Breast epithelium (tissue), 4 donors: ENCODE measurements at regions not wholly inside any gene's neighbourhood (a gene's known extent, or its start where the extent isn't known, plus 50 kb on each side); places are given as distances from the start of the nearest gene placed in this dataset.

Experiments
- DNase-seq, 2 donors: peaks; one replicate each; pipeline ENCODE4 v3.0.0-alpha.2; 2019; ENCODE audit warnings: low spot score in 2 of 2
- H3K27ac ChIP-seq, 2 donors: fragments of 200-600 bp; sonication (generic) in 1 of 2; one replicate each; pipeline ENCODE4 v1.5.1; 2016 to 2019; ENCODE audit warnings: mild to moderate bottlenecking in 1 of 2
- H3K27me3 ChIP-seq, 2 donors: fragments of 200-600 bp; sonication (generic) in 1 of 2; one replicate each; pipeline versions ENCODE4 v1.5.1 to v1.6.0; 2017 to 2019; ENCODE audit warnings: control low read depth in 1 of 2, mild to moderate bottlenecking in 1 of 2
- H3K36me3 ChIP-seq: fragments of 200-600 bp; one replicate; pipeline ENCODE4 v1.5.1; 2019
- H3K4me1 ChIP-seq, 2 donors: fragments of 200-600 bp; sonication (generic); one replicate each; pipeline ENCODE4 v1.5.1; 2016 to 2019; ENCODE audit warnings: control low read depth in 1 of 2
- H3K4me3 ChIP-seq, 3 donors: fragments of 200-600 bp; sonication (generic); 1 replicate in 2 of 3; 2 replicates in 1 of 3; pipeline ENCODE4 v1.5.1; 2016 to 2019; ENCODE audit warnings: mild to moderate bottlenecking in 3 of 3, moderate library complexity in 2 of 3
- H3K9me3 ChIP-seq, 2 donors: fragments of 200-600 bp; sonication (generic) in 1 of 2; one replicate each; pipeline ENCODE4 v1.5.1; 2016 to 2019; ENCODE audit warnings: control low read depth in 1 of 2
- CTCF ChIP-seq, 3 donors: fragments of 450-650 bp; IDR thresholded peaks; one replicate each; pipeline ENCODE4 v1.5.1; 2016 to 2017; ENCODE audit warnings: antibody characterized with exemption in 3 of 3, mild to moderate bottlenecking in 3 of 3, moderate library complexity in 3 of 3
- POLR2A ChIP-seq: fragments of 450-650 bp; IDR thresholded peaks from one replicate; pipeline ENCODE4 v1.6.1; 2016; ENCODE audit warnings: antibody characterized with exemption, mild to moderate bottlenecking, moderate library complexity
- POLR2AphosphoS5 ChIP-seq, 3 donors: sonication (generic); formaldehyde crosslinking; IDR thresholded peaks; one replicate each; pipeline ENCODE4 v1.6.1; 2017; ENCODE audit warnings: antibody characterized with exemption in 3 of 3
- intact Hi-C: fragments of 100-400 bp; cut with DNase I; formaldehyde crosslinking; loops from one replicate; pipeline ENCODE4 v1.15.1; 2023; ENCODE audit warnings: low total_unique reads

GRCh38 chr9:20082831-20083230 lies 294.0 kb upstream of the SLC24A2 start:
- intact Hi-C loops = no loop called here
- no peaks in the 10 kb centered on the region for H3K9me3 ChIP-seq
- no peaks in the 10 kb centered on the region for H3K36me3 ChIP-seq
- DNase-seq = no peak
- H3K27me3 ChIP-seq = no peaks in the 10 kb centered on the region
- H3K4me3 ChIP-seq = no peak overlapping the region
- no peak overlapping the region for H3K27ac ChIP-seq
- TF ChIP-seq POLR2A (no peak), POLR2AphosphoS5 (IDR thresholded peaks at IDR 0.05) (no peak), CTCF (IDR thresholded peaks at IDR 0.05) (no peak)
- no peaks in the 10 kb centered on the region for H3K4me1 ChIP-seq

GRCh38 chr9:20082406-20082805 lies 293.6 kb upstream of the SLC24A2 start:
- TF ChIP-seq POLR2A (no peak), CTCF (IDR thresholded peaks at IDR 0.05) (no peak), POLR2AphosphoS5 (IDR thresholded peaks at IDR 0.05) (no peak)
- no peak for DNase-seq
- no peaks in the 10 kb centered on the region for H3K9me3 ChIP-seq
- H3K4me1 ChIP-seq = no peaks in the 10 kb centered on the region
- no peak overlapping the region for H3K27ac ChIP-seq
- intact Hi-C loops = no loop called here
- H3K36me3 ChIP-seq = no peaks in the 10 kb centered on the region
- H3K27me3 ChIP-seq = no peaks in the 10 kb centered on the region
- H3K4me3 ChIP-seq = no peak overlapping the region

- TF ChIP-seq CTCF (IDR thresholded peaks at IDR 0.05) (no peak), POLR2AphosphoS5 (IDR thresholded peaks at IDR 0.05) (no peak), POLR2A (no peak)
- no peaks in the 10 kb centered on the region for H3K36me3 ChIP-seq
- no peaks in the 10 kb centered on the region for H3K4me1 ChIP-seq
These were observed 289.4 kb upstream of the SLC24A2 start for GRCh38 chr9:20078246-20078645.

GRCh38 chr9:20074291-20074690 lies 285.5 kb upstream of the SLC24A2 start:
- TF ChIP-seq CTCF (IDR thresholded peaks at IDR 0.05) (no peak), POLR2A (no peak), POLR2AphosphoS5 (IDR thresholded peaks at IDR 0.05) (no peak)
- H3K36me3 ChIP-seq = no peaks in the 10 kb centered on the region
- no peaks in the 10 kb centered on the region for H3K27me3 ChIP-seq
- no peak for DNase-seq
- H3K27ac ChIP-seq = no peak overlapping the region
- no peaks in the 10 kb centered on the region for H3K9me3 ChIP-seq
- H3K4me3 ChIP-seq = no peak overlapping the region
- intact Hi-C loops = no loop called here
- no peaks in the 10 kb centered on the region for H3K4me1 ChIP-seq

More at GRCh38 chr9:20078246-20078645, 289.4 kb upstream of the SLC24A2 start:
- H3K27ac ChIP-seq = no peak overlapping the region
- H3K9me3 ChIP-seq = no peaks in the 10 kb centered on the region
- DNase-seq = no peak
- no peaks in the 10 kb centered on the region for H3K27me3 ChIP-seq
- intact Hi-C loops = loop anchor here (5.0 kb wide), 1 partner anchor 1034 kb away; no protein-coding TSS in a partner anchor
- H3K4me3 ChIP-seq = no peak overlapping the region

GRCh38 chr9:20070336-20070735 lies 281.5 kb upstream of the SLC24A2 start:
- intact Hi-C loops = no loop called here
- TF ChIP-seq POLR2A (no peak), POLR2AphosphoS5 (IDR thresholded peaks at IDR 0.05) (no peak), CTCF (IDR thresholded peaks at IDR 0.05) (no peak)
- no peak for DNase-seq
- H3K27me3 ChIP-seq = no peaks in the 10 kb centered on the region
- H3K4me1 ChIP-seq = no peaks in the 10 kb centered on the region
- H3K9me3 ChIP-seq = no peaks in the 10 kb centered on the region
- no peak overlapping the region for H3K27ac ChIP-seq
- no peak overlapping the region for H3K4me3 ChIP-seq
- H3K36me3 ChIP-seq = no peaks in the 10 kb centered on the region
